Uterus (tissue), 3 donors: ENCODE measurements at regions not wholly inside any gene's neighbourhood (a gene's known extent, or its start where the extent isn't known, plus 50 kb on each side); places are given as distances from the start of the nearest gene placed in this dataset.
"Not testable (repeated sequence)": the region's sequence is repeated elsewhere in the genome, so short reads cannot be mapped to it uniquely, and the experiment has no call there.

Experiments
- DNase-seq, 2 donors: peaks; one replicate each; pipeline ENCODE4 v3.0.0-alpha.2; 2019 to 2020
- H3K27ac ChIP-seq, 2 donors: fragments of 200-600 bp; sonication (generic); 1 replicate in 1 of 2; 2 replicates in 1 of 2; pipeline ENCODE4 v1.5.1; 2016 to 2018
- H3K27me3 ChIP-seq, 2 donors: fragments of 200-600 bp; sonication (generic); one replicate each; pipeline ENCODE4 v1.5.1; 2018 to 2019; ENCODE audit warnings: control low read depth in 1 of 2
- H3K36me3 ChIP-seq, 2 donors: fragments of 200-600 bp; sonication (generic); one replicate each; pipeline ENCODE4 v1.5.1; 2019; ENCODE audit warnings: control low read depth in 1 of 2
- H3K4me1 ChIP-seq, 2 donors: fragments of 200-600 bp; sonication (generic); one replicate each; pipeline ENCODE4 v1.5.1; 2018 to 2019; ENCODE audit warnings: control low read depth in 1 of 2
- H3K4me3 ChIP-seq, 2 donors: fragments of 200-600 bp; sonication (generic); 1 replicate in 1 of 2; 2 replicates in 1 of 2; pipeline ENCODE4 v1.5.1; 2018 to 2019; ENCODE audit warnings: mild to moderate bottlenecking in 1 of 2
- H3K9me3 ChIP-seq, 2 donors: fragments of 200-600 bp; sonication (generic); one replicate each; pipeline ENCODE4 v1.5.1; 2019; ENCODE audit warnings: control low read depth in 1 of 2
- CTCF ChIP-seq, 4 experiments: fragments of 200-600 bp in 2 of 4; fragments of 450-650 bp in 2 of 4; sonication (generic) in 2 of 4; IDR thresholded peaks; one replicate each; pipeline ENCODE4 v1.5.1; 2016 to 2019; ENCODE audit warnings: antibody characterized with exemption in 4 of 4, mild to moderate bottlenecking in 2 of 4, moderate library complexity in 1 of 4
- POLR2A ChIP-seq, 2 donors: fragments of 450-650 bp; IDR thresholded peaks; one replicate each; pipeline ENCODE4 v1.6.1; 2016; ENCODE audit warnings: antibody characterized with exemption in 2 of 2, mild to moderate bottlenecking in 1 of 2, moderate library complexity in 1 of 2
- intact Hi-C: fragments of 100-400 bp; cut with DNase I; formaldehyde crosslinking; loops from one replicate; pipeline ENCODE4 v1.15.1; 2023; ENCODE audit warnings: low total_unique reads
- donor health status: DM: yes; HTN: yes; CAD: no.

- Histone ChIP-seq H3K27ac (no peak overlapping the region), H3K9me3 (peaks cover 0 to 3% of the 10 kb centered on the region in 2 donors), H3K27me3 (no peaks in the 10 kb centered on the region), H3K36me3 (no peaks in the 10 kb centered on the region), H3K4me1 (no peaks in the 10 kb centered on the region), H3K4me3 (no peak overlapping the region)
- intact Hi-C loops: no loop called here
- TF ChIP-seq POLR2A (IDR thresholded peaks at IDR 0.05) (no peak), CTCF (IDR thresholded peaks at IDR 0.05) (no peak)
- DNase-seq: no peak
Measured at GRCh38 chr6:77089776-77090175, 373.5 kb downstream of the HTR1B start.

- H3K9me3 ChIP-seq, H3K27me3 ChIP-seq, H3K4me1 ChIP-seq, H3K27ac ChIP-seq, intact Hi-C loops, DNase-seq, H3K36me3 ChIP-seq, H3K4me3 ChIP-seq: not testable (repeated sequence)
Measured at GRCh38 chr6:77087794-77088318, 375.4 kb downstream of the HTR1B start.

GRCh38 chr6:77074037-77074713, 389.1 kb downstream of the HTR1B start:
- H3K36me3 ChIP-seq: no peaks in the 10 kb centered on the region

GRCh38 chr6:77073410-77073760, 389.9 kb downstream of the HTR1B start:
- Histone ChIP-seq H3K4me3 (no peak overlapping the region), H3K27ac (no peak overlapping the region), H3K9me3 (no peaks in the 10 kb centered on the region), H3K4me1 (no peaks in the 10 kb centered on the region), H3K27me3 (no peaks in the 10 kb centered on the region), H3K36me3 (no peaks in the 10 kb centered on the region)
- no peak for DNase-seq
- intact Hi-C loops: no loop called here
- TF ChIP-seq CTCF (IDR thresholded peaks at IDR 0.05): no peak
- TF ChIP-seq POLR2A (IDR thresholded peaks at IDR 0.05): no peak

More at GRCh38 chr6:77074037-77074713, 389.1 kb downstream of the HTR1B start:
- Histone ChIP-seq H3K27ac (no peak overlapping the region), H3K9me3 (no peaks in the 10 kb centered on the region), H3K27me3 (no peaks in the 10 kb centered on the region), H3K4me1 (no peaks in the 10 kb centered on the region), H3K4me3 (no peak overlapping the region)
- intact Hi-C loops: no loop called here
- no peak for DNase-seq
- TF ChIP-seq CTCF (IDR thresholded peaks at IDR 0.05) (no peak), POLR2A (IDR thresholded peaks at IDR 0.05) (no peak)

- Histone ChIP-seq H3K4me3 (no peak overlapping the region), H3K4me1 (no peaks in the 10 kb centered on the region), H3K27ac (no peak overlapping the region), H3K9me3 (no peaks in the 10 kb centered on the region), H3K36me3 (no peaks in the 10 kb centered on the region), H3K27me3 (no peaks in the 10 kb centered on the region)
- DNase-seq: no peak
- no peak for TF ChIP-seq POLR2A (IDR thresholded peaks at IDR 0.05)
- no peak for TF ChIP-seq CTCF (IDR thresholded peaks at IDR 0.05)
- intact Hi-C loops: no loop called here
Measured at GRCh38 chr6:77072694-77073409, 390.4 kb downstream of the HTR1B start.
